Prostate gland (tissue), 2 donors: ENCODE measurements at regions not wholly inside any gene's neighbourhood (a gene's known extent, or its start where the extent isn't known, plus 50 kb on each side); places are given as distances from the start of the nearest gene placed in this dataset.

Experiments
- DNase-seq: peaks from one replicate; pipeline ENCODE4 v3.0.0-alpha.2; 2019; ENCODE audit warnings: low spot score
- H3K27ac ChIP-seq, 2 donors: fragments of 200-600 bp; sonication (generic); 2 replicates each; pipeline ENCODE4 v1.5.1; 2017 to 2019
- H3K27me3 ChIP-seq: fragments of 200-600 bp; sonication (generic); replicated peaks from 2 replicates; pipeline ENCODE4 v1.5.1; 2019; ENCODE audit not compliant: insufficient read depth
- H3K36me3 ChIP-seq, 2 donors: fragments of 200-600 bp; sonication (generic); 1 replicate in 1 of 2; 2 replicates in 1 of 2; pipeline versions ENCODE4 v1.5.1 to v1.8.1; 2017 to 2019
- H3K4me1 ChIP-seq: fragments of 200-600 bp; sonication (generic); replicated peaks from 2 replicates; pipeline ENCODE4 v1.5.1; 2019
- H3K4me3 ChIP-seq, 2 donors: fragments of 200-600 bp; sonication (generic); 2 replicates each; pipeline ENCODE4 v1.5.1; 2017 to 2019
- H3K9me3 ChIP-seq: fragments of 200-600 bp; sonication (generic); 2 replicates; pipeline ENCODE4 v1.5.1; 2017
- CTCF ChIP-seq, 4 experiments: fragments of 200-600 bp in 2 of 4; fragments of 450-650 bp in 2 of 4; sonication (generic) in 2 of 4; IDR thresholded peaks; 1 replicate in 3 of 4; 2 replicates in 1 of 4; pipeline ENCODE4 v1.5.1; 2016 to 2019; ENCODE audit warnings: antibody characterized with exemption in 4 of 4, mild to moderate bottlenecking in 2 of 4, moderate library complexity in 2 of 4
- POLR2A ChIP-seq: fragments of 450-650 bp; IDR thresholded peaks from one replicate; pipeline ENCODE4 v1.6.1; 2016; ENCODE audit warnings: antibody characterized with exemption, mild to moderate bottlenecking
- POLR2AphosphoS5 ChIP-seq: sonication (generic); formaldehyde crosslinking; IDR thresholded peaks from one replicate; pipeline ENCODE4 v1.6.1; 2017; ENCODE audit warnings: antibody characterized with exemption
- WGBS: methylation state at CpG from one replicate; pipeline ENCODE4 v1.1.5; 2018; 5-methylcytosine and 5-hydroxymethylcytosine counted together
- intact Hi-C: fragments of 100-400 bp; cut with DNase I; formaldehyde crosslinking; loops from one replicate; pipeline ENCODE4 v1.14.2; 2022

GRCh38 chr3:17982211-17982880 lies 239.9 kb upstream of the TBC1D5 start:
- TF ChIP-seq CTCF (IDR thresholded peaks at IDR 0.05) (no peak), POLR2AphosphoS5 (no peak), POLR2A (no peak)
- Histone ChIP-seq H3K4me3 (no peak overlapping the region), H3K27ac (no peak overlapping the region), H3K9me3 (no peaks in the 10 kb centered on the region), H3K4me1 (no peaks in the 10 kb centered on the region), H3K36me3 (no peaks in the 10 kb centered on the region), H3K27me3 (no peaks in the 10 kb centered on the region)
- intact Hi-C loops: no loop called here
- WGBS: 89% methylated on average over 3 of the region's 3 CpGs
- no peak for DNase-seq

GRCh38 chr3:17980863-17981262 lies 238.4 kb upstream of the TBC1D5 start:
- H3K4me3 ChIP-seq: no peak overlapping the region
- TF ChIP-seq POLR2AphosphoS5 (no peak), POLR2A (no peak), CTCF (IDR thresholded peaks at IDR 0.05) (no peak)
- H3K27me3 ChIP-seq: no peaks in the 10 kb centered on the region
- H3K27ac ChIP-seq: no peak overlapping the region
- no peak for DNase-seq
- no peaks in the 10 kb centered on the region for H3K4me1 ChIP-seq
- H3K9me3 ChIP-seq: no peaks in the 10 kb centered on the region
- 58% methylated on average over 2 of the region's 2 CpGs for WGBS
- intact Hi-C loops: no loop called here
- no peaks in the 10 kb centered on the region for H3K36me3 ChIP-seq

GRCh38 chr3:17979911-17980310 lies 237.5 kb upstream of the TBC1D5 start:
- H3K27ac ChIP-seq: no peak overlapping the region
- intact Hi-C loops: no loop called here

GRCh38 chr3:17979252-17979651 lies 236.8 kb upstream of the TBC1D5 start:
- H3K4me3 ChIP-seq: no peak overlapping the region
- no peaks in the 10 kb centered on the region for H3K4me1 ChIP-seq
- no peak for TF ChIP-seq POLR2A
- no peak for TF ChIP-seq POLR2AphosphoS5
- no peak for TF ChIP-seq CTCF (IDR thresholded peaks at IDR 0.05)
- no peaks in the 10 kb centered on the region for H3K9me3 ChIP-seq
- intact Hi-C loops: no loop called here
- WGBS: 59% methylated on average over 2 of the region's 2 CpGs
- H3K36me3 ChIP-seq: no peaks in the 10 kb centered on the region
- no peak overlapping the region for H3K27ac ChIP-seq
- no peak for DNase-seq
- H3K27me3 ChIP-seq: no peaks in the 10 kb centered on the region

More at GRCh38 chr3:17979911-17980310, 237.5 kb upstream of the TBC1D5 start:
- no peaks in the 10 kb centered on the region for H3K4me1 ChIP-seq
- H3K27me3 ChIP-seq: no peaks in the 10 kb centered on the region
- TF ChIP-seq POLR2AphosphoS5 (no peak), POLR2A (no peak), CTCF (IDR thresholded peaks at IDR 0.05) (no peak)
- whole genome bisulfite sequencing: 76% methylated on average over 3 of the region's 3 CpGs
- no peak for DNase-seq
- no peak overlapping the region for H3K4me3 ChIP-seq
- no peaks in the 10 kb centered on the region for H3K9me3 ChIP-seq
- no peaks in the 10 kb centered on the region for H3K36me3 ChIP-seq

- WGBS: 100% methylated on average over 1 of the region's 1 CpG
- Histone ChIP-seq H3K27ac (no peak overlapping the region), H3K4me3 (no peak overlapping the region), H3K36me3 (no peaks in the 10 kb centered on the region), H3K9me3 (no peaks in the 10 kb centered on the region), H3K4me1 (no peaks in the 10 kb centered on the region), H3K27me3 (no peaks in the 10 kb centered on the region)
- TF ChIP-seq POLR2A (no peak), CTCF (IDR thresholded peaks at IDR 0.05) (no peak), POLR2AphosphoS5 (no peak)
- DNase-seq: no peak
- intact Hi-C loops: no loop called here
Observed at GRCh38 chr3:17974206-17974841, 231.9 kb upstream of the TBC1D5 start.
